Transverse colon (tissue), 4 donors: ENCODE measurements at regions not wholly inside any gene's neighbourhood (a gene's known extent, or its start where the extent isn't known, plus 50 kb on each side); places are given as distances from the start of the nearest gene placed in this dataset.

Experiments
- DNase-seq: peaks from one replicate; pipeline ENCODE4 v3.0.0-alpha.2; 2019
- H3K27ac ChIP-seq, 4 donors: fragments of 200-600 bp; sonication (generic); 2 replicates each; pipeline ENCODE4 v1.5.1; 2016 to 2018; ENCODE audit warnings: inconsistent platforms in 4 of 4
- H3K27me3 ChIP-seq: fragments of 200-600 bp; sonication (generic); 2 replicates; pipeline ENCODE4 v1.5.1; 2017; ENCODE audit warnings: inconsistent platforms
- H3K36me3 ChIP-seq, 4 donors: fragments of 200-600 bp; sonication (generic); 2 replicates each; pipeline ENCODE4 v1.5.1; 2017 to 2019; ENCODE audit warnings: inconsistent platforms in 4 of 4
- H3K4me1 ChIP-seq, 4 donors: fragments of 200-600 bp; sonication (generic); 2 replicates each; pipeline ENCODE4 v1.5.1; 2017 to 2020; ENCODE audit warnings: inconsistent platforms in 4 of 4
- H3K4me3 ChIP-seq, 4 donors: fragments of 200-600 bp; sonication (generic); 1 replicate in 1 of 4; 2 replicates in 3 of 4; pipeline versions ENCODE4 v1.5.1 to v1.6.1; 2017 to 2019; ENCODE audit warnings: inconsistent platforms in 4 of 4
- H3K9me3 ChIP-seq, 2 donors: fragments of 200-600 bp; sonication (generic); 2 replicates each; pipeline ENCODE4 v1.5.1; 2017 to 2019; ENCODE audit warnings: inconsistent platforms in 2 of 2
- CTCF ChIP-seq, 5 experiments: fragments of 200-600 bp in 3 of 5; fragments of 450-650 bp in 2 of 5; sonication (generic) in 3 of 5; IDR thresholded peaks; 1 replicate in 2 of 5; 2 replicates in 3 of 5; pipeline ENCODE4 v1.5.1; 2016 to 2017; ENCODE audit warnings: antibody characterized with exemption in 5 of 5, inconsistent platforms in 3 of 5, mild to moderate bottlenecking in 2 of 5, moderate library complexity in 1 of 5
- EP300 ChIP-seq: sonication (generic); formaldehyde crosslinking; IDR thresholded peaks from one replicate; pipeline ENCODE4 v1.6.1; 2017; ENCODE audit warnings: antibody characterized with exemption, low read depth
- POLR2A ChIP-seq: fragments of 450-650 bp; IDR thresholded peaks from one replicate; pipeline ENCODE4 v1.6.1; 2016; ENCODE audit warnings: antibody characterized with exemption, mild to moderate bottlenecking, moderate library complexity
- POLR2AphosphoS5 ChIP-seq, 3 donors: sonication (generic); formaldehyde crosslinking; IDR thresholded peaks; one replicate each; pipeline ENCODE4 v1.6.1; 2016; ENCODE audit warnings: antibody characterized with exemption in 3 of 3
- WGBS, 2 donors: methylation state at CpG; one replicate each; pipeline ENCODE4 v1.1.5; 2018; ENCODE audit warnings: low coverage in 1 of 2; 5-methylcytosine and 5-hydroxymethylcytosine counted together
- in situ Hi-C, 4 donors: fragments of 200-750 bp; cut with MboI; loops; one replicate each; pipeline versions ENCODE4 v1.15.0 to v1.15.1; 2017; ENCODE audit warnings: low sequenced_read_pairs in 3 of 4, low pct_ligation_motif_present in 1 of 4, low pct_unique_long_range_greater_than_20kb in 1 of 4
- intact Hi-C: fragments of 100-400 bp; cut with DNase I; formaldehyde crosslinking; loops from one replicate; pipeline ENCODE4 v1.15.1; 2023; ENCODE audit warnings: low total_unique reads

- intact Hi-C loops, result no loop called here
- in situ Hi-C loops, result no loop called here
- H3K4me1 ChIP-seq, result no peaks in the 10 kb centered on the region
- no peak for DNase-seq
- TF ChIP-seq CTCF (IDR thresholded peaks at IDR 0.05), result no peak
- no peak for TF ChIP-seq POLR2A
- no peaks in the 10 kb centered on the region for H3K27me3 ChIP-seq
- H3K27ac ChIP-seq, result no peak overlapping the region
- H3K9me3 ChIP-seq, result no peaks in the 10 kb centered on the region
- WGBS, 2 donors, result 67 to 80% methylated on average over 1 of the region's 1 CpG
- H3K4me3 ChIP-seq, result no peak overlapping the region
- H3K36me3 ChIP-seq, result no peaks in the 10 kb centered on the region
These were observed 761.0 kb downstream of the EFNA5 start for GRCh38 chr5:106909716-106910115.

GRCh38 chr5:106907979-106908378 is 762.8 kb downstream of the EFNA5 start:
- Histone ChIP-seq H3K4me3 (no peak overlapping the region), H3K27me3 (no peaks in the 10 kb centered on the region), H3K9me3 (no peaks in the 10 kb centered on the region), H3K27ac (no peak overlapping the region), H3K4me1 (no peaks in the 10 kb centered on the region), H3K36me3 (no peaks in the 10 kb centered on the region)
- no peak for TF ChIP-seq CTCF (IDR thresholded peaks at IDR 0.05)
- TF ChIP-seq POLR2A, result no peak
- TF ChIP-seq POLR2AphosphoS5 (IDR thresholded peaks at IDR 0.05), result no peak
- TF ChIP-seq EP300, result no peak
- no peak for DNase-seq
- intact Hi-C loops (no loop called here), in situ Hi-C loops (no loop called here)

- in situ Hi-C loops (no loop called here), intact Hi-C loops (no loop called here)
- no peak overlapping the region for H3K27ac ChIP-seq
- H3K4me1 ChIP-seq, result no peaks in the 10 kb centered on the region
- no peak for TF ChIP-seq CTCF (IDR thresholded peaks at IDR 0.05)
- TF ChIP-seq POLR2A, result no peak
- no peak for TF ChIP-seq POLR2AphosphoS5 (IDR thresholded peaks at IDR 0.05)
- no peak for TF ChIP-seq EP300
- H3K4me3 ChIP-seq, result no peak overlapping the region
- 67 to 71% methylated on average over 2 of the region's 2 CpGs for WGBS, 2 donors
- H3K9me3 ChIP-seq, result no peaks in the 10 kb centered on the region
- no peak for DNase-seq
- no peaks in the 10 kb centered on the region for H3K27me3 ChIP-seq
- no peaks in the 10 kb centered on the region for H3K36me3 ChIP-seq
These were observed 764.5 kb downstream of the EFNA5 start for GRCh38 chr5:106906199-106906598.

- no peaks in the 10 kb centered on the region for H3K27me3 ChIP-seq
- WGBS, 2 donors, result 52 to 66% methylated on average over 2 of the region's 2 CpGs
- no peak for TF ChIP-seq POLR2AphosphoS5 (IDR thresholded peaks at IDR 0.05)
- TF ChIP-seq POLR2A, result no peak
- no peak for TF ChIP-seq EP300
- no peak for TF ChIP-seq CTCF (IDR thresholded peaks at IDR 0.05)
- H3K36me3 ChIP-seq, result no peaks in the 10 kb centered on the region
- H3K4me1 ChIP-seq, result no peaks in the 10 kb centered on the region
- intact Hi-C loops, result no loop called here
- H3K9me3 ChIP-seq, result no peaks in the 10 kb centered on the region
- H3K27ac ChIP-seq, result no peak overlapping the region
- no peak for DNase-seq
- H3K4me3 ChIP-seq, result no peak overlapping the region
- in situ Hi-C loops, result no loop called here
These were observed 775.8 kb downstream of the EFNA5 start for GRCh38 chr5:106894964-106895363.
